Panc1 (cell line): ENCODE measurements at regions not wholly inside any gene's neighbourhood (a gene's known extent, or its start where the extent isn't known, plus 50 kb on each side); places are given as distances from the start of the nearest gene placed in this dataset.
"Not testable (repeated sequence)": the region's sequence is repeated elsewhere in the genome, so short reads cannot be mapped to it uniquely, and the experiment has no call there.

Experiments used
- ATAC-seq: fragments of 200-7000 bp; cut with Tn5 transposase; 2 replicates; pipeline ENCODE4 v1.9.1; 2020; ENCODE audit warnings: mild to moderate bottlenecking, moderate library complexity
- BruUV-seq: library from RNA; stranded (reverse); fragments of 400-500 nt; replicated peaks from 2 replicates; lab custom pipeline; 2021; lab: Mats Ljungman, UMichigan
- CTCF ChIA-PET: fragments of 300-600 bp; sonication (Branson Sonifier 250); formaldehyde crosslinking; loops from one replicate; lab custom pipeline; 2022; ENCODE audit warnings: antibody characterized with exemption; lab: Charles Lee
- POLR2A ChIA-PET: fragments of 300-600 bp; sonication (Branson Sonifier 250); formaldehyde crosslinking; loops from one replicate; lab custom pipeline; 2022; ENCODE audit warnings: antibody characterized with exemption; lab: Charles Lee
- DNase-seq: peaks from one replicate; pipeline ENCODE4 v3.0.0-alpha.2; 2010; ENCODE audit warnings: low read depth, low spot score
- H3K27ac ChIP-seq: 2 replicates; pipeline ENCODE4 v1.5.1; 2011; ENCODE audit warnings: mild to moderate bottlenecking, low read length, inconsistent platforms
- H3K27me3 ChIP-seq: fragments of 200-500 bp; sonication (Bioruptor generic); 2 replicates; pipeline ENCODE4 v1.6.0; 2014; ENCODE audit warnings: low read length, inconsistent platforms; ENCODE audit not compliant: control insufficient read depth, insufficient read depth
- H3K36me3 ChIP-seq: fragments of 200-500 bp; sonication (Bioruptor generic); 2 replicates; pipeline ENCODE4 v1.5.1; 2014; ENCODE audit warnings: inconsistent platforms, mild to moderate bottlenecking, low read length, moderate library complexity; ENCODE audit not compliant: control insufficient read depth, insufficient read depth
- H3K4me1 ChIP-seq: 2 replicates; pipeline ENCODE4 v1.5.1; 2011; ENCODE audit warnings: inconsistent platforms, mild to moderate bottlenecking, low read length, moderate library complexity; ENCODE audit not compliant: control insufficient read depth, insufficient read depth
- H3K4me3 ChIP-seq, 2 experiments: 2 replicates each; pipeline ENCODE4 v1.5.1; 2011 to 2012; ENCODE audit warnings: low read depth in 2 of 2, low read length in 2 of 2, mild to moderate bottlenecking in 2 of 2, inconsistent platforms in 1 of 2, moderate library complexity in 1 of 2
- H3K9me3 ChIP-seq: fragments of 200-500 bp; sonication (Bioruptor generic); 2 replicates; pipeline ENCODE4 v1.5.1; 2014; ENCODE audit warnings: low read depth, mild to moderate bottlenecking, inconsistent platforms, low read length, moderate library complexity; ENCODE audit not compliant: control insufficient read depth, insufficient read depth
- POLR2AphosphoS5 ChIP-seq: IDR thresholded peaks from 2 replicates; pipeline ENCODE4 v1.6.1; 2012; ENCODE audit warnings: mild to moderate bottlenecking, low read depth, low read length, moderate library complexity
- SIN3A ChIP-seq: IDR thresholded peaks from 2 replicates; pipeline ENCODE4 v1.6.1; 2012; ENCODE audit warnings: low read depth, mild to moderate bottlenecking, low read length, moderate library complexity, borderline replicate concordance; ENCODE audit not compliant: insufficient read depth
- TCF7L2 ChIP-seq: IDR thresholded peaks from 2 replicates; pipeline ENCODE4 v1.6.1; 2011; ENCODE audit warnings: mild to moderate bottlenecking, low read depth, low read length, inconsistent platforms
- in situ Hi-C: cut with HindIII; loops from 2 replicates; pipeline ENCODE4 v1.10.0; 2016; ENCODE audit warnings: low sequenced_read_pairs, low pct_unique_long_range_greater_than_20kb
- intact Hi-C: fragments of 100-400 bp; cut with micrococcal nuclease; formaldehyde crosslinking; loops from one replicate; pipeline ENCODE4 v1.10.0; 2022; ENCODE audit not compliant: unreplicated experiment
- TF ChIP-seq, protein P1 (sequence below): fragments of 450-650 bp; IDR thresholded peaks from 2 replicates; pipeline ENCODE4 v1.5.1; 2017; ENCODE audit warnings: mild to moderate bottlenecking
- TF ChIP-seq, protein P2 (sequence below), 2 experiments: IDR thresholded peaks; 2 replicates each; pipeline ENCODE4 v1.6.1; 2011 to 2012; ENCODE audit warnings: low read depth in 2 of 2, control low read depth in 1 of 2, low read length in 1 of 2, mild to moderate bottlenecking in 1 of 2, moderate library complexity in 1 of 2; ENCODE audit not compliant: insufficient read depth in 1 of 2

DNA sequence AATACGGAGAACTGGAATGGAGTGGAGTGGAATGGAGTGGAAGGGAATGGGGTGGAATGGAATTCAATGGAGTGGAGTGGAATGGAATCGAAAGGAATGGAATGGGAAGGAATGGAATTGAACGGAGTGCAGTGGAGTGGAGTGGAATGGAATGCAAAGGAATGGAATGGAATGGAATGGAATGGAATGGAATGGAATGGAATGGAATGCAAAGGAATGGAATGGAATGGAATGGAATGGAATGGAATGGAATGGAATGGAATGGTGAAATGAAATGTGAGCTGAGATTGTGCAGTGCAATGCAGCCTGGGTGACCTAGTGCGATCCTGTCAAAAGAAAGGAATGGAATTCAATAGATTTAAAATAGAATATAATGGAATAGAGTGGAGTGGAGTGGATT is 357.3 kb upstream of the WSB1 start:
- POLR2A ChIA-PET, H3K27ac ChIP-seq, DNase-seq, H3K9me3 ChIP-seq, ATAC-seq, in situ Hi-C loops, BruUV-seq, H3K27me3 ChIP-seq, H3K4me3 ChIP-seq, intact Hi-C loops, H3K36me3 ChIP-seq, CTCF ChIA-PET, H3K4me1 ChIP-seq: not testable (repeated sequence)

DNA sequence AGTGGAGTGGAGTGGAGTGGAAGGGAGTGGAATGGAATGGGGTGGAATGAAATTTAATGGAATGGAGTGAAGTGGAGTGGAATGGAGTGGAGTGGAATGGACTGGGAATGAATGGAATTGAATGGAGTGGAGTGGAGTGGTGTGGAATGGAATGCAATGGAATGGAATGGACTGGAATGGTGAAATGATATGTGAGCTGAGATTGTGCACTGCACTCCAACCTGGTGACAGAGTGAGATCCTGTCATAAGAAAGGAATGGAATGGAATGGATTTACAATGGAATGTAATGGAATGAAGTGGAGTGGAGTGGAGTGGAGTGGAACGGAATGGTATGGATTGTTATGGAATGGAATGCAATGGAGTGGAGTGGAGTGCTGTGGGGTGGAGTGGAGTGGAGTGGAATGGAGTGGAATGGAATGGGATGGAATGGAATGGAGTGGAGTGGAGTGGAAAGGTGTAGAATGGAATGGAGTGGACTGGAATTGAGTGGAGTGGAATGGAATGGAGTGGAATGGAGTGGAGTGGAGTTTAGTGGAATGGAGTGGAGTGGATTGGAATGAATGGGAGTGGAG is 356.1 kb upstream of the WSB1 start:
- DNase-seq, BruUV-seq, intact Hi-C loops, H3K4me1 ChIP-seq, H3K9me3 ChIP-seq, H3K27ac ChIP-seq, H3K4me3 ChIP-seq, in situ Hi-C loops, H3K27me3 ChIP-seq, ATAC-seq, H3K36me3 ChIP-seq, CTCF ChIA-PET, POLR2A ChIA-PET: not testable (repeated sequence)

DNA sequence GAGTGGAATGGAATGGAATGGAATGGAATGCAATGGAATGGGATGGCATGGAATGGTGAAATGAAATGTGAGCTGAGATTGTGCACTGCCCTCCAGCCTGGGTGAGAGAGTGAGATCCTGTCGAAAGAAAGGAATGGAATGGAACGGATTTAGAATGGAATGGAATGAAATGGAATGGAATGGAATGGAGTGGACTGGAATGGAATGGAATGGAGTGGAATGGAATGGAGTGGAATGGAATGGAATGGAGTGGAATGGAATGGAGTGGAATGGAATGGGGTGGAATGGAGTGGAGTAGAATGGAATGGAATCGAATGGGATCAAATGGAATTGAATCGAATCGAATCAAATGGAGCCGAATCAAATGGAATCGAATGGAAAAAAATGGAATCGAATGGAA is 354.2 kb upstream of the WSB1 start:
- ATAC-seq, H3K36me3 ChIP-seq, H3K4me1 ChIP-seq, BruUV-seq, DNase-seq, CTCF ChIA-PET, H3K27ac ChIP-seq, H3K4me3 ChIP-seq, intact Hi-C loops, H3K27me3 ChIP-seq, POLR2A ChIA-PET, H3K9me3 ChIP-seq, in situ Hi-C loops: not testable (repeated sequence)

DNA sequence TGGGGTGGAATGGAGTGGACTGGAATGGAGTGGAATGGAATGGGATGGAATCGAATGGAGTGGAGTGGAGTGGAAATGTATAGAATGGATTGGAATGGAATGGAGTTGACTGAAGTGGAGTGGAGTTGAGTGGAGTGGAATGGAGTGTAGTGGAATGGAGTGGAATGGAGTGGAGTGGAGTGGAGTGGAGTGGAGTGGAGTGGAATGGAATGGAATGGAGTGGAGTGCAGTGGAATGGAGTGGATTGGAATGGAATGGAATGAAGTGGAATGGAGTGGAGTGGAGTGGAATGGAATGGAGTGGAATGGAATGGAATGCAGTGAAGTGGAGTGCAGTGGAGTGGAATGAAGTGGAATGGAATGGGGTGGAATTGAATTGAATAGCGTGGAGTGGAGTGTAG is 353.3 kb upstream of the WSB1 start:
- POLR2A ChIA-PET, DNase-seq, BruUV-seq, H3K4me1 ChIP-seq, H3K27ac ChIP-seq, intact Hi-C loops, H3K4me3 ChIP-seq, ATAC-seq, in situ Hi-C loops, H3K9me3 ChIP-seq, H3K36me3 ChIP-seq, CTCF ChIA-PET, H3K27me3 ChIP-seq: not testable (repeated sequence)

DNA sequence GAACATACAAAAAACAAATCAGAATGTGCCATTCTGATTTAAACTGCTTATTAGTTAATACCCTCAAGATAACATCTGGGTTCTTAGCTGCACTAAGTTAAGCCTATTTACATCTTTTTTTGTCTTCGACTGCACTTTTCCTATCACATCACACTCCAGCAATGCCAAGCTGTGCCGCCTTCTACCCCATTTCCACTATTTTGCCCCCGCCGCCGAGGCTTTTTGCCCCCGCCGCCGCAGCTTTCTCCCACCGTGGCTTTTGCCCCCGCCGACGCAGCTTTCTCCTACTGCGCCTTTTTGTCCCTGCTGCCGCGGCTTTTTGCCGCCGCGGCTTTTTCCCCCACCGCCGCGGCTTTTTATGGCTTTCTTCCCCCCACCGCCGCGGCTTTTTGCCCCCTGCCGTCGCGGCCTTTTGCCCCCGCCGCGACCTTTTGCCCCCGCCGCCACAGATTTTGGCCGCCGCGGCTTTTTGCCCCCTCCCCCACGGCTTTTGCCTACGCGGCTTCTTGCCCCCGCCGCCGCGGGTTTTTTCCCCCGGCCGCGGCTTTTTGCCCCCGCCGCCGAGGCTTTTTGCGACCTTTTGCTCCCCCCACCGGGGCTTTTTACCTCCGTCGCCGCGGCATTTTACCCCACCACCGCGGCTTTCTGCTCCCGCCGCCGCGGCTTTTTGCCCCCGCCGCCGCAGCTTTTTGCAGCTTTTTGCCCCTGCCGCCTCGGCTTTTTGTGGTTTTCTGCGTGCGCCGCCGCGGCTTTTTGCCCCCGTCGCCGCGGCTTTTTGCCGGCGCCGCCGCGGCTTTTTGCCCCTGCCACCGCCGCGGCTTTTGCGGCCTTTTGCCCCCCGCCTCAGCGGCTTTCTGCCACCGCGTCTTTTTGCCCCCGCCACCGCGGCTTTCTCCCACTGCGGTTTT is 331.4 kb upstream of the WSB1 start:
- no peaks in the 10 kb centered on the region for H3K36me3 ChIP-seq
- H3K4me3 ChIP-seq: peak overlapping the region; percentile 4 to 24; a peak in 2 of 4 replicates
- no peaks in the 10 kb centered on the region for H3K9me3 ChIP-seq
- POLR2A ChIA-PET: no interaction called here
- H3K27ac ChIP-seq: no peak overlapping the region
- no peaks in the 10 kb centered on the region for H3K27me3 ChIP-seq
- BruUV-seq: no TSS peak
- ATAC-seq: no peak
- intact Hi-C loops: no loop called here
- TF ChIP-seq, protein P1, sequence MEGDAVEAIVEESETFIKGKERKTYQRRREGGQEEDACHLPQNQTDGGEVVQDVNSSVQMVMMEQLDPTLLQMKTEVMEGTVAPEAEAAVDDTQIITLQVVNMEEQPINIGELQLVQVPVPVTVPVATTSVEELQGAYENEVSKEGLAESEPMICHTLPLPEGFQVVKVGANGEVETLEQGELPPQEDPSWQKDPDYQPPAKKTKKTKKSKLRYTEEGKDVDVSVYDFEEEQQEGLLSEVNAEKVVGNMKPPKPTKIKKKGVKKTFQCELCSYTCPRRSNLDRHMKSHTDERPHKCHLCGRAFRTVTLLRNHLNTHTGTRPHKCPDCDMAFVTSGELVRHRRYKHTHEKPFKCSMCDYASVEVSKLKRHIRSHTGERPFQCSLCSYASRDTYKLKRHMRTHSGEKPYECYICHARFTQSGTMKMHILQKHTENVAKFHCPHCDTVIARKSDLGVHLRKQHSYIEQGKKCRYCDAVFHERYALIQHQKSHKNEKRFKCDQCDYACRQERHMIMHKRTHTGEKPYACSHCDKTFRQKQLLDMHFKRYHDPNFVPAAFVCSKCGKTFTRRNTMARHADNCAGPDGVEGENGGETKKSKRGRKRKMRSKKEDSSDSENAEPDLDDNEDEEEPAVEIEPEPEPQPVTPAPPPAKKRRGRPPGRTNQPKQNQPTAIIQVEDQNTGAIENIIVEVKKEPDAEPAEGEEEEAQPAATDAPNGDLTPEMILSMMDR: no peak
- TF ChIP-seq TCF7L2 (no peak), SIN3A (no peak), POLR2AphosphoS5 (no peak)
- TF ChIP-seq, protein P2, sequence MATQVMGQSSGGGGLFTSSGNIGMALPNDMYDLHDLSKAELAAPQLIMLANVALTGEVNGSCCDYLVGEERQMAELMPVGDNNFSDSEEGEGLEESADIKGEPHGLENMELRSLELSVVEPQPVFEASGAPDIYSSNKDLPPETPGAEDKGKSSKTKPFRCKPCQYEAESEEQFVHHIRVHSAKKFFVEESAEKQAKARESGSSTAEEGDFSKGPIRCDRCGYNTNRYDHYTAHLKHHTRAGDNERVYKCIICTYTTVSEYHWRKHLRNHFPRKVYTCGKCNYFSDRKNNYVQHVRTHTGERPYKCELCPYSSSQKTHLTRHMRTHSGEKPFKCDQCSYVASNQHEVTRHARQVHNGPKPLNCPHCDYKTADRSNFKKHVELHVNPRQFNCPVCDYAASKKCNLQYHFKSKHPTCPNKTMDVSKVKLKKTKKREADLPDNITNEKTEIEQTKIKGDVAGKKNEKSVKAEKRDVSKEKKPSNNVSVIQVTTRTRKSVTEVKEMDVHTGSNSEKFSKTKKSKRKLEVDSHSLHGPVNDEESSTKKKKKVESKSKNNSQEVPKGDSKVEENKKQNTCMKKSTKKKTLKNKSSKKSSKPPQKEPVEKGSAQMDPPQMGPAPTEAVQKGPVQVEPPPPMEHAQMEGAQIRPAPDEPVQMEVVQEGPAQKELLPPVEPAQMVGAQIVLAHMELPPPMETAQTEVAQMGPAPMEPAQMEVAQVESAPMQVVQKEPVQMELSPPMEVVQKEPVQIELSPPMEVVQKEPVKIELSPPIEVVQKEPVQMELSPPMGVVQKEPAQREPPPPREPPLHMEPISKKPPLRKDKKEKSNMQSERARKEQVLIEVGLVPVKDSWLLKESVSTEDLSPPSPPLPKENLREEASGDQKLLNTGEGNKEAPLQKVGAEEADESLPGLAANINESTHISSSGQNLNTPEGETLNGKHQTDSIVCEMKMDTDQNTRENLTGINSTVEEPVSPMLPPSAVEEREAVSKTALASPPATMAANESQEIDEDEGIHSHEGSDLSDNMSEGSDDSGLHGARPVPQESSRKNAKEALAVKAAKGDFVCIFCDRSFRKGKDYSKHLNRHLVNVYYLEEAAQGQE (IDR thresholded peaks at IDR 0.05; ENCODE audit: insufficient read depth in 1 of 2, low read depth in 2 of 2, low read length in 1 of 2): no peak
- CTCF ChIA-PET: interaction anchor here (0.6 kb wide), 1 partner anchor 1289 kb away, joined by 3 read pairs; no protein-coding TSS in a partner anchor
- in situ Hi-C loops: no loop called here
- no peak for DNase-seq
- no peaks in the 10 kb centered on the region for H3K4me1 ChIP-seq
